ENCODE measurements at regions not wholly inside any gene's neighbourhood (a gene's known extent, or its start where the extent isn't known, plus 50 kb on each side); places are given as distances from the start of the nearest gene placed in this dataset.

GRCh38 chr5:168117469-168117868 lies 174.0 kb upstream of the WWC1 start:
- H3K36me3 ChIP-seq: no peaks in the 10 kb centered on the region
- no peak for DNase-seq
- H3K9me3 ChIP-seq: no peaks in the 10 kb centered on the region
- H3K27me3 ChIP-seq: no peaks in the 10 kb centered on the region
- no peaks in the 10 kb centered on the region for H3K4me1 ChIP-seq
- TF ChIP-seq, protein P1, sequence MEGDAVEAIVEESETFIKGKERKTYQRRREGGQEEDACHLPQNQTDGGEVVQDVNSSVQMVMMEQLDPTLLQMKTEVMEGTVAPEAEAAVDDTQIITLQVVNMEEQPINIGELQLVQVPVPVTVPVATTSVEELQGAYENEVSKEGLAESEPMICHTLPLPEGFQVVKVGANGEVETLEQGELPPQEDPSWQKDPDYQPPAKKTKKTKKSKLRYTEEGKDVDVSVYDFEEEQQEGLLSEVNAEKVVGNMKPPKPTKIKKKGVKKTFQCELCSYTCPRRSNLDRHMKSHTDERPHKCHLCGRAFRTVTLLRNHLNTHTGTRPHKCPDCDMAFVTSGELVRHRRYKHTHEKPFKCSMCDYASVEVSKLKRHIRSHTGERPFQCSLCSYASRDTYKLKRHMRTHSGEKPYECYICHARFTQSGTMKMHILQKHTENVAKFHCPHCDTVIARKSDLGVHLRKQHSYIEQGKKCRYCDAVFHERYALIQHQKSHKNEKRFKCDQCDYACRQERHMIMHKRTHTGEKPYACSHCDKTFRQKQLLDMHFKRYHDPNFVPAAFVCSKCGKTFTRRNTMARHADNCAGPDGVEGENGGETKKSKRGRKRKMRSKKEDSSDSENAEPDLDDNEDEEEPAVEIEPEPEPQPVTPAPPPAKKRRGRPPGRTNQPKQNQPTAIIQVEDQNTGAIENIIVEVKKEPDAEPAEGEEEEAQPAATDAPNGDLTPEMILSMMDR (IDR thresholded peaks at IDR 0.05; ENCODE audit: low read depth, low read length): no peak
- no peak overlapping the region for H3K4me3 ChIP-seq (ENCODE audit: low read depth, low read length)

DNA sequence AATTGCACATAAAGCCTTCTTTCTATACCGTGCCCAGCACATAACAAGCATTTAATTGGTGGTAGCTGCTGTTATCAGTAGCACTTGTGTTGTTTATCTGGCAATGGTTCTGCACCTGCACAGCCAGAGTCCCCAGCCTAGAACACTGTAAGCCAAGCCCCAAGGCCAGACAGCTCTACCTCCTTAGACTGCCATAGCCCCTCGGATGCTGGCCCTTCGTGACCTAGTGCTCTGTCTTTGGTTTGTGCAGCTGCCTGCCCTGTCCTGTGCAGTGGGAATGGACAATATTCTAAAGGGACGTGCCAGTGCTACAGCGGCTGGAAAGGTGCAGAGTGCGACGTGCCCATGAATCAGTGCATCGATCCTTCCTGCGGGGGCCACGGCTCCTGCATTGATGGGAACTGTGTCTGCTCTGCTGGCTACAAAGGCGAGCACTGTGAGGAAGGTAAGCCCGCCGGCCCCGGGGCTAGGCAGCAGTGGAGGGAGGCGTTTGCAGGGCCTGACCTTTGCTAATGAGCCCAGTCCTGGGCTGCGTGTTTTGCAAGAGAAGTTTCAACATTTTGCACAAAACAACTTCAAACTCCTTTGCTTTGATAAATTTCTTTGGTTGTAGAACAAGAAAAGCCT lies 173.3 kb upstream of the WWC1 start:
- TF ChIP-seq, protein P1 (IDR thresholded peaks at IDR 0.05; ENCODE audit: low read depth, low read length): no peak
- H3K27me3 ChIP-seq: no peaks in the 10 kb centered on the region
- H3K4me1 ChIP-seq: no peaks in the 10 kb centered on the region
- H3K36me3 ChIP-seq: no peaks in the 10 kb centered on the region
- no peak overlapping the region for H3K4me3 ChIP-seq (ENCODE audit: low read depth, low read length)
- no peak for DNase-seq
- H3K9me3 ChIP-seq: no peaks in the 10 kb centered on the region

DNA sequence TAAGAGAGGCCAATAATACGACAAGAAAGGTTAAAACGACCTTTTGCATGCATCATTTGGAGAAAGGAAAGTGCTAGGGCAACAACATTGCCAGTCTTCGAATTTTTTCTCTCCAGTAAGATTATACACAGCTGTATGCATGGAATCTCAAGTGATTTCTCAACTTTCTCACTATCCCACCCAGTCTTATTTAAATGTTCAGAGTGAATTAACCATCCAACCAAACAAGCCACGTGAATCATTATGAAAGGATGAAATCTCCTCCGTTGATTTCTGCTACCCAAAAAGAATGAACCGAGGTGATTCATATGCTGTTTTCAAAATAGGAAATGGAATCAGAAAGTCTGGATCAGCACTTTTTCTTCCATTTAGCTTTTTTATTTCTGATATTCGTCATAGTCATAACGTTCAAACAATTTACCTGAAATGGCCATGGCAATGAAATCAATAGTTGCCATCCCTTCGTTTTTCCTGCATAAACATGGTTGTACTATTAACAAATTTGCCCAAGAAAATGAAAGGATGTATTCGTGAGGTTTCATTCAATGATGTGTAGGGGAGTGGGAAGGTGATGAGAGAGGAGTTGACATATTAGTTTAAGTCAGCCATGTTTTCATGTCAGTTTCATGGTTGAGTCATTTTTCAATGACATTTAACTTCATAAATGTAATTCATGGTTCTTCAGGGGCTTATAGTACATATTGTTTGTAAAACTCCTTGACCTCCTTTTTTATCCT lies 170.9 kb upstream of the WWC1 start:
- Histone ChIP-seq H3K36me3 (no peaks in the 10 kb centered on the region), H3K4me3 (ENCODE audit: low read depth, low read length) (no peak overlapping the region), H3K9me3 (no peaks in the 10 kb centered on the region), H3K4me1 (no peaks in the 10 kb centered on the region), H3K27me3 (no peaks in the 10 kb centered on the region)
- no peak for DNase-seq
- TF ChIP-seq, protein P1 (IDR thresholded peaks at IDR 0.05; ENCODE audit: low read depth, low read length): no peak

GRCh38 chr5:168121138-168121494 lies 170.3 kb upstream of the WWC1 start:
- TF ChIP-seq, protein P1 (IDR thresholded peaks at IDR 0.05; ENCODE audit: low read depth, low read length): no peak
- H3K4me3 ChIP-seq (ENCODE audit: low read depth, low read length): no peak overlapping the region
- H3K9me3 ChIP-seq: no peaks in the 10 kb centered on the region
- no peaks in the 10 kb centered on the region for H3K27me3 ChIP-seq
- DNase-seq: no peak
- no peaks in the 10 kb centered on the region for H3K36me3 ChIP-seq
- H3K4me1 ChIP-seq: no peaks in the 10 kb centered on the region

- no peaks in the 10 kb centered on the region for H3K36me3 ChIP-seq
- no peaks in the 10 kb centered on the region for H3K27me3 ChIP-seq
- H3K9me3 ChIP-seq: no peaks in the 10 kb centered on the region
- TF ChIP-seq, protein P1 (IDR thresholded peaks at IDR 0.05; ENCODE audit: low read depth, low read length): no peak
- H3K4me1 ChIP-seq: no peaks in the 10 kb centered on the region
- DNase-seq: no peak
- H3K4me3 ChIP-seq (ENCODE audit: low read depth, low read length): no peak overlapping the region
Observed at GRCh38 chr5:168123631-168124528, 167.6 kb upstream of the WWC1 start.

Measured in BE2C (cell line).